HG03097 (cell line): ENCODE measurements at regions not wholly inside any gene's neighbourhood (a gene's known extent, or its start where the extent isn't known, plus 50 kb on each side); places are given as distances from the start of the nearest gene placed in this dataset.
"Not testable (repeated sequence)": the region's sequence is repeated elsewhere in the genome, so short reads cannot be mapped to it uniquely, and the experiment has no call there.

Source experiments
- ATAC-seq: cut with Tn5 transposase; IDR thresholded peaks from one replicate; pipeline ENCODE4 v1.9.1; 2021; ENCODE audit not compliant: unreplicated experiment, low FRiP score

DNA sequence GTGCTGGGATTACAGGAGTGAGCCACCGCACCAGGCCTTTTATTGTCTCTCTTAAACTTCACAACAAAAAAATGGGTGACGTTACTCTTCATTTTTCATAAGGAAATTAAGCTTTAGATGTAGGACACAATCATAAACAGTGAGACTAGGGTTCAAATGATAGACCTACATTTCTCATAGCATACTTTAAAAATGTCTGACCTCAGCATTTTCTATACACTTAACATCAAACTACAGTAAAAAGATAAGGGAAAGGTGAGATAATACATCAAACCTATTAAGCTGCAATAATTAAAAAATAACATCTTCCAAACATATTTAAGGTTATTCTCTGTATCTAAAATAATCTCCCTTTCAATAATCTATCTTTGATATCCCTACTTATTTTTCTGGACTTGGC lies 914.2 kb downstream of the FAM181B start:
- ATAC-seq: no peak

DNA sequence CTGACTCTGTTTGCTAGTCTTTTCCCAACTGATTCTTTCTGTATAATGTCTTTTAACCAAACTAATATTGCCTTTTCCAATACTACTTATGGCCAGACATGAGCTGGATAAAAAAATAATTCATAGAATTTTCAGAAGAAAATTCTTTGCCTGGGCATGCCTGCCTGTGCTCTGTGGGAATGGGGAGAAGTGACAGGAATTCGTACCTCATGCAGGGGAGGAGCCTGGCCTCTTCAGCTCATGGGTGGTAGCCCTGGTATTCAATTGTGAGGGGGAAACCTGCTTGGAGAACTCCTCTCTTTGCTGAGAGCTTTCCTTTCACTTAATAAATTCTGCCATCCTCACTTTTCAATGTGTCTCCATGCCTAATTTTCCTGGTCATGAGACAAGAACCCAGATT lies 928.8 kb downstream of the FAM181B start:
- ATAC-seq: no peak

DNA sequence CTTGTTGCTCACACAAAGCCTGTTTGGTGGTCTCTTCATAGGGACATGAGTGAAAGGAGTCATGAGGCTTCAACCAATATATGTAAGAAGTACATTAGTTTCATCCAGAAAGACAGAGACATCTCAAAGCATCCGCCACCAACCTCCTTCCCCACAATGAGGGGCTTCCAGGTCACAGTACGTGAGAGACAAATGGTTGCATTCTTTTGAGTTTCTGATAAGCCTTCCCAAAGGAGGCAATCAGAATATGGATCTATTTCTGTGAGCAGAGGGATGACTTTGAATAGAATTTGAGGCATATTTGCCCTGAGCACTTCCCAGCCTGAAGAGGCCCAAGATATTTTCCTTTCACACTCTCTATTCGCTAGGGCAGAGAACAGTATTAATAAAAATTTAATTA lies 931.1 kb downstream of the FAM181B start:
- ATAC-seq: no peak

DNA sequence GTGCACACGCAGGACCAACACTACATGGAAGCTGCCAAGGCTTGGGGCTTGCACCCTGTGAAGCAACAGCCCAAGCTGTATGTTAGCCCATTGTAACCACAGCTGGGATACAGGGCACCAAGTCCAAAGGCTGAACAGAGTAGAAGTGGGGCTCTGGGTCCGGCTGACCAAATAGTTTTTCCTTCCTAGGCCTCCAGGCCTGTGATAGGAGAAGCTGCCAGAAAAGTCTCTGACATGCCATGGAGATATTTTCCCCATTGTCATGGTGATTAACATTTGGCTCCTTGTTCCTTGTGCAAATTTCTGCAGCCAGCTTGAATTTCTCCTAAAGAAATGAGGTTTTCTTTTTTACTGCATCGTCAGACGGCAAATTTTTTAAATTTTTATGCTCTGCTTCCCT lies 941.2 kb downstream of the FAM181B start:
- no peak for ATAC-seq

DNA sequence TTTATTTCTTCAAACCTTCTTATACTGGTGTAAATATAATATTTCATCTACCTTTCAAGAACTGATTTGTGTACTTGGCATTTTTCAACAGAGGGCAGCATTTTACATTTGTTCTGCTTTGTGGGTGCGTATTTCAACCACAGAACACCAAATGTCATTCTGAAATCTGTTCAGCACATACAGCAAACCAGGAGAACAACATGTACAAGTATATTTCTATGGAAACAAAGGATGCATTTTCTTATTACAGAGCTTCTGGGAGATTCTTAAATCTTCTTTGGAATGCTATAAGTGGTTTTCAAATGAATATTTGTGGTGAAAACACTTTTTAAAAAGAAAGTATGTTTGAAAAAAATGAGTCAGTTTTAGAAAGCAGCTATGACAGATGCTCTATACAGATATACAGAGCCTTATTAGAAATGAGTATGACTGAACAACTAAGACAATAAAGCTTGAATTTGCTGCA lies 946.0 kb downstream of the FAM181B start:
- no peak for ATAC-seq

DNA sequence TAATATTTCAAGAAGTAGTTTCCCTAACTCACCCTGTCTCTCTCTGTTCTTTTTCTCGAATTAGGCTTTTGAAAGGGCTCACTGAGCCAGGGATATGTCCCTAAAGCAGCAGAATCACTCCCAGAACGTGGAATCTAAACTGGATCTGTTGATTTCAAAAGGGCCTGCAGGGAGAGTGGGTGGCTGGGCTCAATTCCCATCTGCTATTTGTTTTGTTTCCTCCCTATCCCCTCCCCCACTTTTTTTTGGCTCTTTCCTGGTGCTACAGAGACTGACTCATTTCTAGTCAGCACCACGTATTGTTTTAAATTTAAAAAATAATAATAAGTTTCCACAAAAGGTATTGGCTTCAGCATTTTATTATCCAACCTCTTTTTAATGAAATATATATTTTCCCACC lies 961.5 kb downstream of the FAM181B start:
- no peak for ATAC-seq

DNA sequence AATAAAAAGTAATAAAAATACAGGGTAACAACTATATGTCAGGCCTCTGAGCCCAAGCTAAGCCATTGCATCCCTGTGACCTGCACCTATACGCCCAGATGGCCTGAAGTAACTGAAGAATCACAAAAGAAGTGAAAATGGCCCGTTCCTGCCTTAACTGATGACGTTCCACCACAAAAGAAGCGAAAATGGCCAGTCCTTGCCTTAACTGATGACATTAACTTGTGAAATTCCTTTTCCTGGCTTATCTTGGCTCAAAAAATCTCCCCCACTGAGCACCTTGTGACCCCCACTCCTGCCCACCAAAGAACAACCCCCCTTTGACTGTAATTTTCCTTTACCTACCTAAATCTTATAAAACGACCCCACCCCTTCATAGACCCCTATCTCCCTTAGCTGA lies 963.8 kb downstream of the FAM181B start:
- ATAC-seq: not testable (repeated sequence)

DNA sequence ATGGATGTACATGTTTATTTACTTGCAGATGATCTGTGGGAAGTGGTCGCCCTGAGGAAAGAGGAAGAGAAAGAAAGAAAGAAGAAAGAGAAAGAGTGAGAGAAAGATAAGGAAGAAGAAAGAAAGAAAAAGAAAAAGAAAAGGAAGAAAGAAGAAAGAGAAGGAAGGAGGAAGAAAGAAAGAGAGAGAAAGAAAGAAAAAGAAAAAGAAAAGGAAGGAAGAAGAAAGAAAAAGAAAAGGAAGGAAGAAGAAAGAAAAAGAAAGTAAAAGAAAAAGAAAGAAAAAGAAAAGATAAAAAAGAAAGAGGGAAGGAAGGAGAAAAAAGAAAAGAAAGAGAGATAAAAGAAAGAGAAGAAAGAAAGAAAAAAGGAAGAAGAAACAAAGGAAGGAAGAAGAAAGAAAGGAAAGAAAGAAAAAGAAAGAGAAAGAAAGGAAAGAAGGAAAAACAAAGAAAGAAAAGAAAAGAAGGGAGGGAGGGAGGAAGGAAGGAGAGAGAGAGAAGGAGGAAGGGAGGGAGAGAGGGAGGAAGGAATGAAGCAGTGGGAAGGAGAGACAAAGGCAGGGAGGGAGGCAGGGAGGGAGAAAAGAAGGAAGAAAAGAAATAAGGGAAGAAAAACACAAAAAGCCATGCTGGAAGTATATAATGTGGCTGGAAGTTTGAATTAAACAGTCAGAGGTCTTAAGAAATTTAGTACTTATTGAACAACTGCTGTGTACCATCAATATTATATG lies 976.6 kb downstream of the FAM181B start:
- ATAC-seq: no peak

DNA sequence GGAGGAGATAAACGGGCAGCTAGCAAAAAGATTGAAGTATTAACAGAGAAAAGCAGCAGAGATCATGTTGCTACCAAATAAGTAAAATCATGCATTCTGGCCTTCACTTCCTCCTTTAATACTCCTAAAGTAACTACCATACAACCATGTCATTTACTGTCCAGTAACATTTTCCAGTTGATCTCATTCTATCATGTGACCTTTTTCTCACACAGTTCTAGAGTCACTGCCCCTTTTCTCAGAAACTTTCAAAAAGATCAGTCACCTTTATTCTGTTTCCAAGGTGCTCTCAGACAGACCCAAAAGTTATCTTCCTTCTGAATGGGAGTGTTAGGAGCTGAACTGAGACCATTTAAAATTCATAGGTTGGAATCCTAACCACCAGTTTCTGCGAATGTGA lies 984.4 kb downstream of the FAM181B start:
- ATAC-seq: no peak

DNA sequence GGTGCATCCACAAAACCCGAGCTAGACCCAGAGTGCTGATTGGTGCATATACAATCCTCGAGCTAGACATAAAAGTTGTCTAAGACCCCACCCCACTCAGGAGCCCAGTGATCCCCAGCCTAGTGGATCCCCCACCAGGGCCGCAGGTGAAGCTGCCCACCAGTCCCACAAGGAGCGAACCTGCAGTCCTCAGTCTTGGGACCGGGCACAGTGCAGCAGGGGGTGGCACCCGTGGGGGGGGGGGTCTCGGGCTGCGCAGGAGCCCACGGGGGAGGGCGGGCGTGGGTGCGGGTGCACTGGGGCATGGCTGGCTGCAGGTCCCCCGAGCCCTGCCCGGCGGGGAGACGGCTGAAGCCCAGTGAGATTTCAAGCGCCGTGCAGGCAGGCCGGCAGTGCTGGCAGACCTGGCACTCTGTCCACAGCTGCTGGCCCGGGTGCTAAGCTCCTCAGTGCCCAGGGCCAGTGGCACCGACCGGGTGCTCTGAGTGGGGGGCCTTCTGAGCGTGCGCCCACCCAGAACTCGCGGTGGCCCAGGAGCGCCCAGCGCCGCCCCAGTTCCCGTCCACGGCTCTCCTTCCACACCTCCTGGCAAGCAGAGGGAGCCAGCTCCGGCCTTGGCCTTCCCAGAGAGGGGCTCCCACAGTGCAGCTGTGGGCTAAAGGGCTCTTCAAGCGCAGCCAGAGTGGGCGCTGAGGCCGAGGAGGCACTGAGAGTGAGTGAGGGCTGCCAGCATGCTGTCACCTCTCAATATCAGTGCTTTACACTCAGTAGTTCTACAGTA lies 989.1 kb downstream of the FAM181B start:
- ATAC-seq: no peak

DNA sequence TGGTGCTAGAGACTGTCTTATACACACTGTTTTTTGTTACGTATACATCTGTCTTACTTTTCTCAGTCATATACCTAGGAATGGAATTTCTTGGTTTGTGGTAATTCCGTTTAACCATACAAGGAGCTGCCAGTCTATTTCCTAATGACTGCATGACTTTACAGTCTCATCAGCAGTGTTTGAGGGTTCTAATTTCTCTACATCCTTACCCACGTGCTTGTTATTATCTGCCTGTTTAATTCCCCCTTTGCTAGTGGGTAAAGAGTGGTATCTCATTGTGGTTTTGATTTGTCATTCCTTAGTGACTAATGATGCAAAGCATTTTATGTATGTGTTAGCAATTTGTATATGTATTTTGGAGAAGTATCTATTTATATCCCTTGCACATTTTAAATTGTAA lies 1008.0 kb downstream of the FAM181B start:
- ATAC-seq: no peak

DNA sequence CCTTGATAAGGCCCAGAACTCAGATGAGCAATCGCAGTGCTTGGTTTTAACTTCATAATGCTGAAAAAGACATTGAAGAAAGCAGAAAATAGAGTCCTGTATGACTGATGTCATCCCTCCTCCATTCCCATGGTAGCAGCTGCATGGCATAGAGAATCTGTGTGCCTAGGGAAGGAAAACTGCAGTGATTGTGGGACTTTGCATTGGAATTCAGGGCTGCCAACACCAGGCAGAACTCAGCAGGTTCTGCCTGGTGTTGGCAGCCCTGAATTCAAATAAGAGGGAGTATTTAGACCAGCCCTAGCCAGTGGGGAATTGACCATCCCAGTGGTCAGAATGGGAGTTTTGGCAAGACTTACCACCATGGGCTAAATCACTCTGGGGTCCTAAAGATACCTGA lies 1016.0 kb downstream of the FAM181B start:
- no peak for ATAC-seq

DNA sequence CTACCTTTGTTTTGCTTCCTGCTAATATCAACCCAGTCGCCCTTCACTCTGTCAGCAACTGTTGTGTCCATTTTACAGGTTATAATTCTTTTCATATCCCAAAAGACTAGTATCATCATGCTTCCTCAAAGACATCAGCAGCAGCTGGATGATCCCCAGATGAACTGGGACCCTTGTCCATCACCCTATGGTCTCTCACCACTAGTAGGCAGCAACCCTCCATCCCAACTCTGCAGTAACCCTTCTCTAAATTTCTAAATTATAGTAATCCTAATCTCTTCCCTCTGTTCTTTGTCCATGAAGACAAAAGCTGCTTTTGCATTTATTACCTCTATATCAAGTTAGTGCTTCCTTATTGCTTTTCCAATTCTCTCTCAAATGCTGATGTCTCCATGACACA lies 1025.8 kb downstream of the FAM181B start:
- no peak for ATAC-seq

DNA sequence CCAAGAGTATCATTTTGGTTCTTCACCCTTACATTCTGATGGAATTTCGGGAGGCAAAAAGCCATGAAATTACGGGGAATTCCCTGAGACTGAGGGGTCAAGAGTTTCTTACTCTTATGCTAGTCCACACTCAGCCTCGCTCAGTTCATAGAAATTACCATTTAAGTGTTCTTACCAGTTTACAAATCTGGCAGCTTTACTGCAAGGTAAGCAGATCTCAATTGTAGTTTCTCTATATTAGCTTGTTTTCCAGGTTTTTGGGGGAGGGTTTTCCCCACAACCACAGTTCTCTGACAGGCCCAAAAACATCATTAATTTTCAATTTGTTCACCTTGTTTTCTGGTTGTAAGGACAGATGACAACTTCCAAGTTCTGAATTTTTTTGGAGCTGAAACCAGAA lies 1028.4 kb downstream of the FAM181B start:
- no peak for ATAC-seq

DNA sequence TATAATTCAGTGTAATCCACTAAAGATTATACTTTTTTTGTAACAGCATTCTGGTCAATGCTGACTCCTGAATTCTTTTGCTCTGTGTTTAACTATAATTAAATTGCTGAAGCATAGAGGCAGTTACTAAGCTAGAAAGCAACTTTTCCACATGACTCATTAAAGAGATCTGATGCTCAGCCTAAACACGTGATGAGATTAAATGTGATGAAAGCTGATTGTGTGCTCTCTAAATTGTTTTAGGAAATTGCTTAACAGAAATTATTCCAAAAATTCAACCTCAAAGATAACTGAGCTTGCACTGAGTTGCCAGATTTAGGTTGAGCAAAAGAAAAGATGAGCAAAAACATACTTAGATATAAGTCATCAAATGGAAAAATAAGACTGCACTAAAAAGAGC lies 1033.6 kb downstream of the FAM181B start:
- ATAC-seq: no peak

DNA sequence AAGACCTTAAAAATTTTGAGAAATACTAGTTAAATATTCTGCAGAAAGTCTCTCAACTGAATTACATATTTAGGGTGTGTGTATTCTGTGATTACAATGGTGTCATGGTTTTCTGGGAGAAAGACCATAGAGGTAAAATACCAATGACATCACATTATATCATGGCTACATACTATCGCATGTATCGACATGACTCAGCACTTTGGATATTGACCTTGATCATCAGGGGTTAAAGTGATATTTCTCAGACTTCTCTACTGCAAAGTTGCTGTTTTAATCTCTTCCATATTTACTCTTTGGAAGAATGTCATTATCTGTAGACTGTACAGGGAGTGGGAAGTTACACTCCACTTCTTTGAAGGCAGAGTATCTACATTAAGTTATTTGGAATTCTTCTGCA lies 1046.6 kb downstream of the FAM181B start:
- ATAC-seq: no peak

DNA sequence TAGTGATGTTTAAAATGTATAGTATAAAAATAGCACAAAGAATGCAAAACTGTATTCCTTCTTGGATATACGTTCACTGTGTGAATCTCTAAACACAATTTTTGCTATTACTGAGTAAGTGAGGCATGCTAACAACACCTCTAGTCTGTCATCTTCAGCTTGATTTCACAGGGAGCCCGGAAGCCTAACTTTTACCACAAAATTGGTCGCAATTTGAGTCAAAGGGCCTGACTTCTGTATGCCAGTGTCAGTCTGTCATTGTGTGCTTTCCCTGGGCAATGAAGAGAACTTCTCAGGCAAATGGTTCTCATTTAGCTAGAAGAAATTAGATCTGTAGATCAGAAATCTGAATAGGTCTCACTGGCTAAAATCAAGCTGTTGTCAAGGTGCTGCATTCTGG lies 1059.5 kb downstream of the FAM181B start:
- ATAC-seq: no peak

DNA sequence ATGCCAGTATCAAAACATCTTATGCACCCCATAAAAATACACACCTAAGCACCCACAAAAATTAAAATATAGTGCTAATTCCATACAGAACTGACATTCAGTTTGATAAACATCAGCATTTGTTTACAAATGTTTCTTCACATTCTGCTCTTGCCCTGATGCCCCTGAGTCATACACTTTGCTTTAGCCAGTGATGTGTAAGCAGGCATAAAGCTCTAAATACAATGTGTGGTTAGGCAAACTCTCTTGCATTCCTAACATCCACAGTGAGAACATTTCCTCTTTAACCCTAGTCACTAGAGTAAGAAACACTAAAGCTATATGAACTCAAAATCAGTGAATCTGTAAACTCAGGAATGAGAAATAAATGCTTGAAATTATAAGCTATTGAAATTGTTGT lies 1060.7 kb downstream of the FAM181B start:
- ATAC-seq: no peak

DNA sequence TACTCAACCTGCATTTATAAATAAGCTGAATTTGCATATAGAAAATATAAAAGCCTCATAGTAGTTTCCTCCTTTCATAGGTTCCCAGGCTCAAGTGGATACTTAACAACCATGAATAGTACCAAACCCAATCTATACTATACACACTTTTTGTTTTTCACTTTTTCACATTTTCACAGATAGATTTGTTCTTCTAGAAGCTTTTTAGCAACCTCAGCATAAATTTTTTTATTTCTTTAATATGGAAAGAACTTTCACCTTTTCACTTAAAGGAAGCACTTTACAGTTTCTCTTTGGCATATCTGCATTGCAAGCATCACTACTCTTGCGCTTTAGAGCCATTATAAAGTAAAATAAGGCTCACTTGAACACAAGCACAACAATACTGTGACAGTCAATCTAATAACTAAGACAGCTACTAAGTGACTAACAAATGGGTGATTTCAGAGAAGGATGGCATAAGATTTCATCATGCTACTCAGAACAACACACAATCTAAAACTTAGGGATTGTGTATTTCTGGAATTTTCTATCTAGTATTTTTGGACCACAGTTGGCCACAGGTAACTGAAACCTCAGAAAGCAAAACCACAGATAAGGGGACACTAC lies 1063.6 kb downstream of the FAM181B start:
- ATAC-seq: no peak

DNA sequence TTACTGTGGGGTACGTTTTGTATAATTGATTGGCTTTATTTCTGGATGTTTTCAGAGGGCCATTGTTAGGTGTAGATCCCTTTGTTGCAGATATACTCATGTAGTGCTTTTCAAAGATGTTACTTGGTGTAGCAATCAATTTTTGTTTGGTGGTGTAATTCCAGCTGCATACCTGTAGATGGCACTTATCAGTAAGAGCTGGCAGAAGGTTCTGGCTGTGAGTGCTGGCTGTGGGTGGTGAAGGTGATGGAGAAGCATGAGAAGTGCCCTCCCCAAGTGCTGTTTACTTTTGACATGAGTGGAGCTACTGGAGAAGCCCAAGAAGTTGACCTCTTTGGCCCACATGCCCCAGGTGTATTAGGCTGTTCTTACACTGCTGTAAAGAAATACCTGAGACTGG lies 1074.9 kb downstream of the FAM181B start:
- no peak for ATAC-seq

DNA sequence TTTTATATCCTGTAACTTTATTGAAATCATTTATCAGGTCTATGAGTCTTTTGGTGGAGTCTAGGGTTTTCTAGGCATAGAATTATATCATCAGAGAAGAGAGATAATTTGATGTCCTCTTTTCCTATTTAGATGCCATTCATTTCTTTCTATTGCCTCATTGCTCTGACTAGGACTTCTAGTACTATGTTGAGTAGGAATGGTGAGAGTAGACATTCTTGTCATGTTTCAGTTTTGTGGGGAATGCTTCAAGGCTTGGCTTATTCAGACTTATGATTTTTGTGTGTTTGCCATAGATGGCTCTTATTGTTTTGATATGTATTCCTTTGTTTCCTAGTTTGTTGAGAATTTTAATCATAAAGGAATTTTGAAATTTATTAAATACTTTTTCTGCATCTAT lies 1078.3 kb downstream of the FAM181B start:
- ATAC-seq: no peak

DNA sequence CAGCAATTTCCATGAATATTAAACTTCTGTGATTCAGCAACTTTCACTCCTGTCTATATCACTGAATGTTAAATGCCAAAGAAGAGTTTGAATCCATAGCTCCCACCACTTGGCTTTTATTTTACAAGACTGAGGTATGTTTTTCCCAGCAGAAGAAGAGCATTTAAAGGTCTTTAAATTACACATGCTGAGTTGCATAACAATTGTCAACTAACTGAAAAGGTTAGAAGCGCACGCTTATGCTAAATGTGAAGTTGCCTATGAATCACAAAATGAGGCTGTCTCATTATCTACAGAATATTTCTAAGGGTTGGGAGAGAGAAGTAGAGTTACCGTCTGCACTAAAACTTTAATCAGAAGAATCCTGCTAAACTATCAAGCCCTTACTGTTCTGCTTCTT lies 1086.3 kb downstream of the FAM181B start:
- no peak for ATAC-seq
